Fibroblast of pulmonary artery (primary cell): ENCODE measurements at regions not wholly inside any gene's neighbourhood (a gene's known extent, or its start where the extent isn't known, plus 50 kb on each side); places are given as distances from the start of the nearest gene placed in this dataset.

ENCODE experiments used
- DNase-seq: peaks from one replicate; pipeline ENCODE4 v3.0.0-alpha.2; 2010; ENCODE audit warnings: low read depth
- H3K4me3 ChIP-seq: replicated peaks from 2 replicates; pipeline ENCODE4 v1.5.1; 2011; ENCODE audit warnings: low read depth, mild to moderate bottlenecking, control low read depth, low read length, moderate library complexity
- CTCF ChIP-seq: IDR thresholded peaks from 2 replicates; pipeline ENCODE4 v1.5.1; 2011; ENCODE audit warnings: mild to moderate bottlenecking, control low read depth, low read length, inconsistent platforms; ENCODE audit errors: missing control alignments

GRCh38 chr7:70972693-70973092 lies 159.3 kb upstream of the GALNT17 start:
- DNase-seq: no peak
- H3K4me3 ChIP-seq: no peak overlapping the region
- TF ChIP-seq CTCF: no peak

DNA sequence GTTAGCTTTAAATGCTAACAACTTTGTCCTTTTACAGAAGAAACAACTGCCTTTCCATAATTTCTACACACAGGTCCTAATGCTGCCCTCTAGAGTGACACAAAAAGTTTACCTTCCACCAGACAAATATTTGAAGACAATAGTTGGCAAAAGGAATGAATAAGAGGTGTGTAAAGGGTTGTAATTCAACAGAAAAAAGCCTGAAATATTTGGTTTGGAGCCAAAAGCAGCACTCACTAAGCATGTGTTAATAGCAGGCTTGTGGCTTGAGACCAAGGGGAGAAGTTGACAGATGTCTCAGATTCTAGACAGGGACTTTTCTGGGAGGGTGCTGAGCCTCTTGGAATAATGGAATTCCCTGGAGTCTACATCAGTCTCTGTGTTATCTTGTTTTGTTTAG lies 156.2 kb upstream of the GALNT17 start:
- TF ChIP-seq CTCF: no peak
- DNase-seq: no peak
- H3K4me3 ChIP-seq: no peak overlapping the region

DNA sequence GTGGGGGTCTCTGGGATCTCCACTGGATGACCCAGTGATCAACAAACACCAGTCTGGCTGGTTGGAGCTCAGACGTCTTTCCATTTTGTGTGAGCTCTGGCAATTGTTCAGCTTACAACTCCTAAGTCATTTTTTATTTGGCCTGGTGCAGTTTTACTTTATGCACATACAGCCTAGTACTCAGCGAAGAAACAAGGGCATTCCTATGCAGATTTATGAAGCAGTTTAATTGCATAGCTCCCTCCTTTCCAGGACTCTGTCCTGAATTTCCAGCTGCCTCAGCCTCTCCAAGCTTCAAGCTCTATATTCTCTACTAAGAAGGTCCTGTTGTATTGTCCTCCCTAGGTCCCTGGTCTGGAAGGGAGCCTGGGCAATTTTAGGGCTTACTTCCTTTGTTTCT lies 145.6 kb upstream of the GALNT17 start:
- H3K4me3 ChIP-seq: no peak overlapping the region
- TF ChIP-seq CTCF: no peak
- no peak for DNase-seq

- DNase-seq: no peak
These were observed 137.8 kb upstream of the GALNT17 start for GRCh38 chr7:70994176-70994575.

GRCh38 chr7:70997261-70997660 lies 134.7 kb upstream of the GALNT17 start:
- DNase-seq: no peak
- H3K4me3 ChIP-seq: no peak overlapping the region
- no peak for TF ChIP-seq CTCF

More at GRCh38 chr7:70994176-70994575, 137.8 kb upstream of the GALNT17 start:
- no peak for TF ChIP-seq CTCF
- no peak overlapping the region for H3K4me3 ChIP-seq

DNA sequence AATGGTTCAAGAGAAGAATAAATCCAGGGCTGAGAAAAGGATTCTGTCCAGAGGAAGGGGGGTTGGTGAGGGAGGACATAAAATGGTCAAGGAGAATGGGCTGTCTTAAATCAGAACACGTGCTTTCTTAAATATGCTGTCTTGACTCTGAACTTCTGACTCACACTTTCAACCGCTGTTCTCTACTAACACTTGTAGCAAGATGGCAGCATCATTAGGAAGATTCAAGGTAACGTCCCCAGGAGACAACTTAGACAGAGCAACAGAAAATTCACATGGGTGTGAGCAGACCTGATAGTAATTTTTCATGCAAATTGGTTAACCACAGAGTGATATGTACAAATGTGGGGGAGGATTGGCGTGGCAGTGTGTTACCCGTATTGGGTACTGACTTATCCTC lies 126.8 kb upstream of the GALNT17 start:
- no peak for DNase-seq
- TF ChIP-seq CTCF: no peak
- no peak overlapping the region for H3K4me3 ChIP-seq

DNA sequence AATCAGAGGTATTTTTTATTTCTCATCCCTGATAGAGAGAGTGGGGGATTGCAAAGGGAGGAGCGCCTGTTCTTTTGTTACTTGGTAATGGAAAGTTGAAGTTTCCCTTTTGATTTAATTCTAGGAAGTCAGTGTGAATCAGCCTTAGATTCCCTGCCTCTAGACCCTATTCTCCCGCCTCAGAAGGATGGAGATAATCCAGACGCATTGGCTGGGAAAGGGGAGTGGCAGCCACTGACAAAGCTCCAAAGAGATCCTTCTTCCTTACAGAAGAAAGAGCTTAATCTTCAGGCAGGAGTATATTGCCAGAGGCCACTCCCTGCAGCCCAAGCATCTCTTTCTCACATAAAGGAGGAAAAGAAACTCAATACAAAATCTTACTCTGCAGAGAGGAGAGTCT lies 122.3 kb upstream of the GALNT17 start:
- no peak for DNase-seq
- no peak for TF ChIP-seq CTCF
- H3K4me3 ChIP-seq: no peak overlapping the region
